HG03378 (cell line): ENCODE measurements at regions not wholly inside any gene's neighbourhood (a gene's known extent, or its start where the extent isn't known, plus 50 kb on each side); places are given as distances from the start of the nearest gene placed in this dataset.

Experiments
- ATAC-seq: cut with Tn5 transposase; IDR thresholded peaks from one replicate; pipeline ENCODE4 v1.9.1; 2021; ENCODE audit warnings: mild to moderate bottlenecking, moderate library complexity; ENCODE audit not compliant: unreplicated experiment

DNA sequence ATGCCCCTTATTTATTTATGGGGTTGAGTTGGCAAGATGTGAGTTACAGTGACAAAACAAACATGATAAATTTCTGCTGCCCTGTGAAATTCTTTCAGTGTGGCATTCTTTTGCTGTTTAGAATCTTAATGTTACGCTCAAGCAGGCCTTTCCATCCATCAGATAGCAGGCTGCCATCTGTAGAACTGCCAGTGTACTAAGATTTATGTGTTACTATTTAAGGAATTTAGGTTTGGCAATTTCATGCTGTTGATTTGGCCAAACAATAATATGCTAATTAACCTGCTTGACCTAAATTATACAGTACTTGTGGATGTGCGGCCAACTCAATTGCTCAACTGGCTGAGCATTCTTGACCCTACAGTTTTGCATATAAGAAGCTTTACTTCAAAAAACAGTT is 477.7 kb upstream of the TPK1 start:
- ATAC-seq: no peak

DNA sequence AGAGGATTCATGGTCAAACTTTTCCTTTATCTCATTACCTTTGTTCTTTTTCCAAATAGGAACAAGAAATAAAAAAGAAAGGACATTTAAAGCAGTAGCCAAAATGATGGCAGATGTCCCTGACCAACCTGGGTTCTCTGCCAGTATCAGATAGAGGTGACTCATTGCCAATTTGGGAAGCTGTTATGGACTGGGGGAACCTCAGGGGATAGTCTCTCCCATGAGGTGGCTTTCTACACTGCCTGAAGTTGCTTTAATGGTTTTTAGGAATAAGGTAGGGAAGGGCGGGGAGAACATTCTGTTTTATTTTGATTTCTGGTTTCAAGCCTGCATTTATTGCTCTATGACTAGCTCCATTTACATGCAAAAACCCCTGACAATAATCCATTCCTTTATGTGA is 457.9 kb upstream of the TPK1 start:
- ATAC-seq: no peak

DNA sequence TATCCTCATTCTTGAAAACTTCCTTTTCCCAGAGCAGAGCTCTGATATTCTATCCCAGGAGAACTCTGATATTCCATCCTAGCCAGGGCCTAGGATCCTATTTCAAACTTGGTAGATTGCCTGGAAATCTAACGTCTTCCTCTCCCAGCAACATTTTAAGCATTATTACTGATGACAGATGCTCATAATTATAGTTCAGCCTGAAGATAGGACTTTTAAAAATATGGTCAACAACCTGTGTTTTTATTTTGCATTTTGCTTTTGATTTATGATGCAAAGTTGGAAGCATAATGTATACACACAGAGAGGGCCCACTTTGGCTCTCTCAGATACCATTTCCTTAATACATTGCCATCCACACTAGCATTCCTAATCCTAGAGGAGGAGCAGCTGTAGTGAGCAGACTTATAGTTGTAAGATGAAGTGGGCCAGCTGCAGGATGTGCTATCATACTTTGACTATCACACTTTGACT is 457.4 kb upstream of the TPK1 start:
- no peak for ATAC-seq

DNA sequence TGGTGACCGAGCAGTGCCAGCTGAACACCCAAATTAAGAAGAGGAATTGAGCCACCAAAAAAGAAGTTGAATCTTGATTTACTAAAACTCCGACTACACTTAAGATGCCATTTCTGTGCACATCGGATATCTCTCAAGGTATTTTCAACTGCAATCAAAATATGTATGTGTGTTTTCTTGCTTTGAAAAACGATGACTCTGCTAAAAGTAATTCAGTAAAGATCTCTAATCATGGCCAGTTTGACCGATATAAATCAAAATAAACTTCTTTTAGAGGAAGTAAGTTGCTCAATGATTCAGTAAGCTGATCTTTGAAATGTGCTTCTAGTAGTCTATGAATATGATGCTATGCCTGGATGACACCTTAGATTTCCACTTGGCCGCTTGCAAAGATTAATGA is 453.5 kb upstream of the TPK1 start:
- ATAC-seq: no peak

DNA sequence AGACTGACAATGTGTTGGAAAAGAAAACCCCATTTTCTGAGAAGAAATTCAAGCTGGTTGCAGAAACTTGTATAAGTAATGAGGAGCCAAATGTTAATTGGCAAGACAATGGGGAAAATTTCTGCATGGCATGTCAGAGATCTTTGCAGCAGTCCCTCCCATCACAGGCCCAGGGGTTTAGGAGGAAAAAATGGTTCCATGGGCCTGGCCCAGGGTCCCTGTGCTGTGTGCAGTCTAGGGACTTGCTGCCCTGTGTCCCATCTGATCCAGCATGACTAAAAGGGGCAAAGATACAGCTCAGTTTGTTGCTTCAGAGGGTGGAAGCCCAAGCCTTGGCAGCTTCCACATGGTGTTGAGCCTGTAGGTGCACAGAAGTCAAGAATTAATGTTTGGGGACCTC is 440.3 kb upstream of the TPK1 start:
- no peak for ATAC-seq

DNA sequence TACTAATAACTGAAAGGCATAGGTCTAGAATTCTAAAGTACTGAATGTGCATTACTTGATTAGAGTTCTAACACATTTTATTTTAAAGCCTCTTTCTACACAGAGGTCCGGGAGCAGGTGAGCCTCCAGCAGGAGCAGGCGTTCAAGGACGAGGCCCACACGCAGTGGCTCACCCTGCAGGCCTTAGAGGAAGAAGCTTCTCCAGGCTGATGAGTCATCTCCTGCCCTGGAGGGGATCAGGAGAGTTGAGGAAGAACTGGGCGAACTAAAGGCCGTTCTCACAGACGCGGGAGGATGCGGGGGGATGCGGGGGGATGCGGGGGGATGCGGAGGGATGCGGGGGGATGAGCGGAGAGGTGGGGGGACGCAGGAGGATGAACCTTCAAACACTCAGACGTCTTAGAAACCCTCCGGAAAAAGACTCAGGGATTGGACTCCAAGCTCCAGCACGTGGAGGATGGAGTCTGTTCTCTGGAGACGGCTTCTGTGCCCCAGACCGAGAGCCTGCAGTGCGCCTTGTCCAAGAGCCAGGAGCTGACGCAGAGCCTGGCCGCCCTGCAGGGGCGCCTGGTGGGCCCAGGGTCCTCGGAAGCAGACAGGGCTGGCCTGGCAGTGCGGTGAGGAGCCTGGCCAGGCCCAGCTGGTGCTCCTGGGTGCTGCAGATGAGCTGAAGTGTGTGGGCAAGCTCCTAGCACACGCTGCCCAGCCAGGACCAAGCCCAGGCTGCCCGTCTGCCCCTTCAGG is 433.7 kb upstream of the TPK1 start:
- no peak for ATAC-seq

DNA sequence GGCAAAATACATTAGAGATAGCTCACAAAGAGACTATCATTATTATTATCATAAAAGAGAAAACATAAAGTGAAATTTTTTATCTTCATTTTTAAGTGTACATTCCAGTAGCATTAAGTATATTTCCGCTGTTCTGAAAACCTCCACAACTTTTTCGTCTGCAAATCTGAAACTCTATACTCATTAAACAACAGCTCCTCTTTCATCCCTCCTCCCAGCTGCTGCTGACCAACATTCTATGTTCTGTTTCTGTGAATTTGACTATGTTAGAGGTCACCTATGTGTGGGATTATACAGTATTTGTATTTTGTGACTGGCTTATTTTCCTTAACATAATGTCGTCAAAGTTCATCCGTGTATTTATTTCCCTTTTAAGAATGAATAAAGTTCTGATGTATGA is 429.3 kb upstream of the TPK1 start:
- no peak for ATAC-seq

DNA sequence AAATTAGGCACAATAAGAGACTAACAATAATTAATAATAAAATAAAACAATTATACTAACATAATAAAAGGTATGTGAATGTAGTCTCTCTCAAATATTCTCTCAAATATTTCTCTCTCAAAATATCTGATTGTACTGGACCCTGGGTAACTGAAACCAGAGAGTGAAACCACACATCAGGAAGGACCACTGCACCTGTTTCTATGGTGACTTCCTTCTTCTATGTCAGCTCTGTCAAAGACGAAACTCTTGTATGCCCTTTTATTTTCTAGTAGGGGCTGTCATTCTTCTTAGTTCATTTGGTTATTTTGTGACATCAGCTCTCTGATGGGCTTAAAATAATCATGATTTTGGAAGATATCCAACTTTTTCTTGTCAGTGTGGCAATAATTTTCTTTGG is 428.0 kb upstream of the TPK1 start:
- ATAC-seq: no peak

DNA sequence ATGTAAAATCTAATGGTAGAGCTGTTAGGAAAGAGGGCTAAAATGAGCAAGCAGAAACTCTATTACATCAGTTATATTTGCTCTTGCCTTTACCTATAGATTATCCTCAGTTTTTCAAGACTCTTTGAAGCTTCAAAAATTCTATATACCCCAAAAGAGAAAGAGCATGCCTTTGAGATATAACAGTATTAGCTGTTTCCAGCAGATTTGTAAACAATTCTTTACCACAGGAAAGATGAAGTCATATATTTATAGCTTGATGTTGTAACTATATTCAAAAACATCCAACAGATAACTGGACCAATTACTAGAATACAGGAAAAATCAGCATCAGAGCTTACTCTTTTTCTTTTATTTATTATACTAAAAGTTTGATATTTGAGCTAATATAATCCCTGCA is 416.2 kb upstream of the TPK1 start:
- ATAC-seq: no peak

DNA sequence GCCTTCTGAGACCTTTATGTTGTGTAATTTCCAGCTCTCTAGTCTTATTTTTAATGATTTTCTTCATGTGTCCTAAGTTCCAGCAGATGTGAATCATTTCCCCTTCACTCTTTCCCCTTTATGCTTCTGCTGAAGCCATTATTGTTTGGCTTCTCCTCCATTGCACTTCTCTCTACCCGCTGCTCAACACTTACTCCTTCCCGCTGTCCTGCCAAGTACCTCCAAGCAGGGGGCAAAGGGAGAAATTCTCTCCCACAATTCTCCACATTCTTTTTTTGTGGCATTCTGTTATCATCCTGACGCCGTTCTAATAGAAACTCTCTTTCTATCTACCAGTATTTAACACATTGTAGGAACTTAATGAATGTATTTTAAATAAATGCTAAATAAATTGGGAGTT is 388.9 kb upstream of the TPK1 start:
- no peak for ATAC-seq

DNA sequence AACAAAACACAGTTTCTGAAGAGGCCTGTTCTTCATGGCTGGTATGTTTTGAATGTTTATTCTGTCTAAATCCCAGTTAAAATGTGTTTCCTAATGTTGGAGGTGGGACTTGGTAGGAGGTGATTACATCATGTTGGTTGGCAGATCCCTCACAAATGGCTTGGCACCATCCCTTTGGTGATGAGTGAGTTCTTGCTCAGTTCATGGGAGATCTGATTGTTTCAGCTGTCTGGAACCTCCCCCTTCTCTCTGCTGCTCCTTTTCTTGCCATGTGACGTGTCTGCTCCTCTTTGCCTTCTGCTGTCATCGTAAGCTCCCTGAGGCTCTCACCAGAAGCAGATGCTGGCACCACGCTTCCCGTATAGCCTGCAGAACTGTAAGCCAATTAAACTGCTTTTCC is 383.6 kb upstream of the TPK1 start:
- ATAC-seq: no peak

DNA sequence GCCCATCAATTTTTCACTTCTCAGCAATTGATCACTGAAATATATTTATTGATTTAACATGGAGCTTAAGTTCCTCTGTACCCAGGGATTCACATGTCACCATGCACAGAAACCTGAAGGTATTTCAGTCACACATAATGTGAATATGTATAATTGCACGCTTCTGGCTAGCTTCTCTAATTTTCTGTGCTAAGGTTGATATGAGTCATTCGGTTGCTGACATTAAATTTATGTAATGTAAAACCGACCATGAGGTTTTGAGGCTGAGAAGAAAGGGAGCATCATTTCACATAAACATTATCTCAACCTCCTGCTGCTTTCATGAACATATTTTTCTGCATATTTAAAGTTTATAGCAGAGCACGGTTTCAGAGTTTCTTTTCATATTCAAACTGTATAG is 381.0 kb upstream of the TPK1 start:
- ATAC-seq: no peak

DNA sequence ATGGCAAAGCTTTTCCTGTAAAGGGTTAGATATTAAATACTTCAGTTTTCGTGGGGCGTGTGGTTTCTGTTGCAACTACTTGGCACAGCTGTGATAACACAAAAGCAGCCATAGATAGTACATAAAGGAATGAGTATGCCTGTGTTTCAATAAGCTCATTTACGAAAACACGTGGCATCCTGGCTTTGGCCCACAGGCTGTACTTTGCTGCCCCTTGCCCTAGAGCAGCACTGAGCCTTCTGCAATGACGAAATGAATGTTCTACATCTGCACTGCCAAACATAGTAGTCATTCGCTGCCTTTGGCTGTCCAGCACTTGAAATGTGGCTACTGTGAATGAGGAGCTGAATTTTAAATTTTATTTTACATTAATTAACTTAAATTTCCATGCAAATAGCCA is 376.2 kb upstream of the TPK1 start:
- ATAC-seq: no peak

DNA sequence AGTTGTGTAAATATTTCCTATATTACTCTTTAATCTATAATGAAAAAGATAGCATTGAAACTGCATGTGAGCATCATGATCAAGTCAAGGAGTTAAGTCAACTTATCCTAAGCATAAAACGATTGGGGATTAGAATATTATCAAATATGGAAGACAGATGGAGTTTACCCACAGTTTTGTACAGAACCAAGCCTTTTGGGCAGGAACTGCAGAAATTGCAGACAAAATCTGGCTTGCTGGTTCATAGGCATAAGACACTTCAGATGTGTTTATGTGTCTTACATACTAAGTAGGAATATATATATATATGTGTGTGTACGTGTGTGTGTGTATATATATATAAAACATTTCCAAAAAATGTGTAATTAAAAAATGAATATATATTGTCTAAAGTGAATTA is 375.4 kb upstream of the TPK1 start:
- no peak for ATAC-seq

DNA sequence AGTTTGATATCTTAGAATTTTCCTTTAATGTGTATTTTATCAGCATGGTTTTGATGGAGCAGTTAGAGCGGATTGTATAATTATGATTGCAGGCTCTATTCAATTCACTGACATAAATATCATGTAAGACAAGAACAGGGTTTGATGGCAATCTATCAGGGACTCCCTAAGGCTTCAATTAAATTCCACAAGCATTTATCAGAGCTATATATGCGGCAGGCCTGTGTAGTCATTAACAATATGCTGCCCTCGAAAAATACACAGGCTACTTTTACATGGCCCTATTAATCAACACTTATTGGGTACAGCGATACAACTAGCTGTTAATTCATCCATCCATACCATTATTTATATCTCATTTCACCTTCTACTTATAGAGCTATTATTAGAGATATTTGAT is 358.1 kb upstream of the TPK1 start:
- ATAC-seq: no peak

DNA sequence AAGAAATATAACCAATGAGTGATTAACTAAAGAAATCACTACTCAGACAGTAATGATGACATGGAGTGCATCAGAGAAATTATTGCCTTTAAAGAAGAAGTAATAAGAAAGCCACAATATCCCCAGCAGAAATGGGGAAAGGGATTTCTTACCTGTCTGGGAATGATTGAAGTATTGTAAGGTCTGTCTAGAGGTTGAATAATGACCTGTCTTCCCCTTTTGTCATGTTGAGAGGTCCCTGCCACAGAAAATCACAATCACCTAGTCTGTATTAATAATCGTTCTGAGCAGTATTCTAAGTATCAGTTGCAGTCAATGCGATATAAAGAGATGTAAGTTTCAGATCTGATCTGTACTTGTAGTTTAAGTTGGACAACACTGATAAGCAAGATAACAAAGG is 349.1 kb upstream of the TPK1 start:
- no peak for ATAC-seq

DNA sequence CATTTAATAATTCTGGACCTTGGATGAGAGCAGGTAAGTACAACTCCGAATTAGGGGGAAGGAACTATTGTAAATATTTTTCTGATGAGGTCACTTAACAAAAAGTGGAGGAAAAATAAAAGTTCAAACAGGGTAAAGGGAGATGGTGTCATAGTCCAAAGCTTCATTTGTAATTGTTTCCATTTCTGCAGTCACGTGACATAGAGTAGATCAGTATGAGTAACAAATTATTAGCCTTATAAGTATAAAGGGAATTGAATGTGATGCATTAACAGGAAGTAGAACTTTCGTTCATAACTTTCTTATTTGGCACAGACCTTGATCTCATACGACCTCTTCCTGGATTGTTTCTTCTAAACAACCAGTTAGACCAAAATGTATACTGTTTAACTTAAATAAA is 347.2 kb upstream of the TPK1 start:
- ATAC-seq: no peak

DNA sequence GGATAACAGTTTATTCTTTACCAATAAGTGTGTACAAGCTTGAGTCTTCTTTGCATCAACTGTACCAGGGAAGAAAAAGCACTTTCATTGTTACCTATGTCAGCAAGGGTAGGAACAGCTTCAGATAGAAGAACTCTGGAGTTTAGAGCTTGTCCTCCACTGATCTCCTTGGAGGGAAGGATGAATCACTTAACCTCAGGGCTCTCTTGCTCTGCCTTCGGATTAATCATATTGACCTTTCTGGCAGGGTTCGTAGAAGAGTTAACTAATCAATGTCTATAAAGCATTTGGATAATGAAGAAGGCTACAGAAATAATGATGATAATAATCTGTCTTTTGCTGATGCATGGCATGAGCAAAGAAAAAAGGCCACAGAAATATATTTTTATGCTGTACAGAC is 339.5 kb upstream of the TPK1 start:
- ATAC-seq: no peak

DNA sequence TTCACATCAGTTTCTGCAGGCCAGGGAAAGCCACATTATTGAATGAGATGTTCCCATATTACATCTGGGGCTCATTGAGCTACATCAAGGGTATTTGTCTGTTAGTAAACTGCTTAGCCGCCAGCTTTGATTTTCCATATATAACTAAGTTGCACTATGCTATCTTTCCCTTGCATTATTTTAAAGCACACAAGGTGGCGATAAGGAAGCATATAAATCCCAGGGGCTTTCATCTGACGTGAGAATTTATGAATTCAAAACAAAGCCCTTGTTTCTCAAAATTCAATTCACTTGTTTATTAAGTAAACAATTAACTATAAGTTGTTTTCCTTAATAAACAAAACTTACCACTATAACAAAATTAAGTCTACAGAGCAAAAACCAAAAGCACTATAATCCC is 334.1 kb upstream of the TPK1 start:
- ATAC-seq: no peak

DNA sequence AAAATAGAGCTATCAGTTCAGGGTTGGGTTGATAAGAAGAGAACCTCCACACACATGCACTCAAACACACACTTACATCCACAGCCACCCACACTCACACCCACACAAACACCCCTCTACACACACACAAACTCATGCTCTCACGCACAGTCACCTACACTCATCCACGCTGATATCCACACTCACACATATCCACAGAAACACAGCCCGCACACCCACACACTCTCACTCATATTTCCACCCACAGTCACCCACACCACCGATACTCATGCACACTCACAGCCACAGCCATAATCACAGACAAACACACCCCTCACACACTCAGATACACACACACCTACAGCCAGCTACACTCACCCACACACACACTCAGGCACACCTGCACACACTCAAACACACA is 333.0 kb upstream of the TPK1 start:
- no peak for ATAC-seq

DNA sequence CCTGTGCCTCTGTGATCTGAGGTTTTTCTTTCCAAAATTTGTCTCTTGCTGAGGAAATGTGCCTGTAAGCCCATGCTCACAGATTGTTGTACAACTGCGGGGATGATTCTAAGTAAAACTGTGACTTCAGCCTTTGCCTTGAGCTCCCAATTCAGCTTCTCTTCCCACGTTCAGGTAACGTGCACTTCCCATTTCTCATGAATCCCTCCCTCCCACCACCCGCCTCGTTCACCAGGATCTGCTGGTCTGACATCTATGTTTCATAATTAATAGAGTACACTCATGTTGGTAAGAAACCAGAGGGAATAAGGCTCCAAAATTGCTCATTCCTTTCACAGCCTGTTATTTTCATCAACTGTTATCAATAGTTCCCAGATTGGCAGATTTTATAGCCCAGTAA is 332.6 kb upstream of the TPK1 start:
- no peak for ATAC-seq

DNA sequence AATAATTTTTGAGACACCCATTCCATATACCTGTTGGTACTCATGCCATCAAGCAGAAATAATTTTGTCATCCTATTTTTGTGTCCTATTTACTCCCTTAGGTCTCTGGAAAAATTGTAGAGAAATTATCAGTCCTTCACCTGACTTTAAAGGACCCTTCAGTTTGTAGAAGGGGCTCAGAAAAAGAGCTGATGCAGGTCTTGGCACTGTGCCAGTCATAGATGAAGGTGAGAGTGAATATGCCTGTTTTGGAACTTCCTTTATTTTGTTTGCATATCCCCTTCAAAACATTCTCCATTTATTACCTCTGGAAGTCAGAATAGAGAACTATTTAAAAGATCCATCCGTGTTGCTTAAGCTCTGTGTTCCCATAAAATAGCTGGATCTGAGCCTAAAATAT is 321.0 kb upstream of the TPK1 start:
- ATAC-seq: no peak

DNA sequence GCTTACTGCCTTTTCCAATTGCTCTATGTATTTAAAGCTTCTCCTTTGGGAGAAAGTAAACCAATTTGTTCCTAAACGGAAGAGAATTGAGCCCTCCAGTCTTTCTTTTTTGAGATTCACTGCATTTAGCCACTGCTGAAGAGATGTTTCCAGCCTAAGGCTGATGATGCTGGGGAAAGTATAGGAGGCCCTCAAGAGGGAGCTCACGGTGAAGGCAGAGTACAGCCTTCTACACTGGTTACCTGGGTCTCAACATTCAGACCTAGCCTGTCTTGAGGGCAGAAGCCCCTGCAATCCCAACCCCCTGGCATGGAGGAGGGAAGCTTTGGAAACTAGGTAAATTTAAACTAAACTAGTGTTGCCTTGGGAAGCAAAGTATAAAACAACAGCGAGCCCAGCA is 316.7 kb upstream of the TPK1 start:
- no peak for ATAC-seq
